SH-SY5Y (cell line): ENCODE measurements at regions not wholly inside any gene's neighbourhood (a gene's known extent, or its start where the extent isn't known, plus 50 kb on each side); places are given as distances from the start of the nearest gene placed in this dataset.

Experiments
- GATA2 ChIP-seq: IDR thresholded peaks from 2 replicates; pipeline ENCODE4 v1.6.1; 2011; ENCODE audit warnings: mild to moderate bottlenecking, low read depth, low read length
- GATA3 ChIP-seq: IDR thresholded peaks from 2 replicates; pipeline ENCODE4 v1.6.1; 2011; ENCODE audit warnings: low read depth, mild to moderate bottlenecking, low read length, moderate library complexity

DNA sequence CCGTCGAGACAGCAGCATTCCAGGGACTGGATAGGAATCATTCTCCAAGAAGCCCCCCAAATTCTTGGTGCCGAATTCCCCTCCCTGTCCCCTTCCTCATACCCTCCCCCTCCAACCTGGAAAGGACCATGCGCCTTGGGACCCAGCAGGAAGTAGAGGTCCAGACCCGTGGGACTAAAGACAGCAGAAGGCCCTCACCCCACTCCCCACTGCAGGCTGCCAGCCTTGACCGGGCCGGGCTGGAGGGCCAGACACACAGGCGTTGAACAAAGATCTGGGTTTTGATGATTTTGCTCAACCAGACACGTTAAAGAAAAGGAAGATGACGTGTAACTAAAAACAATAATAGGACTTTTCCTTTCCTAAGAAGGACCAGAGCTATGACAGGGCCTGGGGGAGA is 286.5 kb downstream of the NPHP4 start:
- no peak for TF ChIP-seq GATA3
- no peak for TF ChIP-seq GATA2

DNA sequence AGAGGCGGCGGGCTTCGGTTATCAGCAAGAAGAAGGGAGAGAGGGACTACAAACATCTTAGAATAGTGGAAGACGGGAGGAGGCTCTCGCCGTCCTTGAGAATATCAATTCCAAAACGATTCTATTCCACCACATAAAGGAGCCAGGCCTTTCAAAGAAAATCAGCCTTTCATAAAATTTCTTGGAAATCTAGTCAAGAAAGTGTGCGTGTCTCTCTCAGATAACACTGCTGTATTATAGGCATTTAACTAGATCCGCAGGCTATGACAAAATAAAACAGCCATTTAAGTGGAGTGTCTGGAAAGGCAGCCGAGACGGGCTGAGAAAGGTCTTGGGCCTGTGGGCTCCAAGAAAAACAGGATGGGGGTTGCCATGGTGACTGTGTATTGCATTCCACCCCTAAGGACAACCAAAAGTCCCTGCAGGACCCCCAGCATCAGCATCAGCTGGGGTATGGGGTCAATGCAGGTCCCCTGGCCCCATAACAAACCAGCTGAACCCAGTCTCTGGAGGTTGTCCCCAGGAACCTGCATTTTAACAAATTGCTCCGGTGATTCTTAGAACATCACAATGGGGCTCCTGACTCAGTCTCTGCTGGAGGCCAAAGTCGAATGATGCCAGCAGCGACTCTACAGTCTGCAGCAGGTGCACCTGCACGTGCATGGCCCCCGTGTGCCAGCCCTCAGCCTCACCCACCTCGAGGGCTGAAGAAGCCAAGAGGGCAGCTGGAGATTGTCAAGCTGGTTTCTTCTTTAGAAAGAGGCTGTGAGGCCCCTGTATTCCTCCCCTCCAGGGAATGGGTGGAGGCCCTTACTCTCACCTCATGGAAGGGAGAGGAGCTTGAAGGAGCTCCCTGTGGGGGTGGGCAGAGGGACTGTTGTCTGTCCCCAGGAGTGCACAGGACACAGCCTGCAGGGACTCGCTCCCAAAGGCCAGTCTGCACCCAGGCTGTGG is 287.4 kb downstream of the NPHP4 start:
- no peak for TF ChIP-seq GATA3
- TF ChIP-seq GATA2 = no peak

DNA sequence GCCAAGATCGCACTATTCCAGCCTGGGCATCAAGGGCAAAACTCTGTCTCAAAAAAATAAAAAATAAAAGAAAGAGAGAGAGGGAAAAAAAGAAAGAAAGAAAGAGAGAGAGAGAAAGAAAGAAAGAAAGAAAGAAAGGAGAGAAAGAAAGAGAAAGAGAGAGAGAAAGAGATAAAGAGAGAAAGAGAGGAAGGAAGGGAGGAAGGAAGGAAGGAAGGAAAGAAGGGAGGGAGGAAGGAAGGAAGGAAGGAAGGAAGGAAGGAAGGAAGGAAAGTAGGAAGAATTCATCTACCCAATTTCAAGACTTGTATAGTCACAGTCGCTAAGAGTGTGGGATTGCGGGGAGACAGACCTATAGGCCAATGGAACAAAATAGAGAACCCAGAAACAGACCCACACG is 290.6 kb downstream of the NPHP4 start:
- TF ChIP-seq GATA2 = no peak
- no peak for TF ChIP-seq GATA3

DNA sequence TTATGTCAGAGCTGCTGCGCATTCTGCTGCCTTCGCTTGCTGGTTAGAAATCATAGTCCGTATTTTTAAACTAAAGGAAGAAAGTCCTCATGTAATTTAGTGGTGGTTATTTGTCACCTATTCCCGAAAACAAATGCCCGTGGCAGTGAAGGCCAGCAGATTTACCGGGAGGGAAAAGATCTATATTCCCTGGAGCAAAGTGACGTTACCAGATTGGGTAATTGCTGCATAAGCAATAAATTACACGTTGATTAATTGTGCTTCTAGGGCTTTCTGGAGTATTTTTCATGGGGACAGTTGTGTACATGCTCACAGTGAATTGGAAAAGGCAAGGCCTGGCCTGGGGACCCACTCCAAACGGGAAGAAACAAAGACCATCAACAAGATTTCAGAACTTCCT is 298.7 kb downstream of the NPHP4 start:
- TF ChIP-seq GATA3 (no peak), GATA2 (no peak)

DNA sequence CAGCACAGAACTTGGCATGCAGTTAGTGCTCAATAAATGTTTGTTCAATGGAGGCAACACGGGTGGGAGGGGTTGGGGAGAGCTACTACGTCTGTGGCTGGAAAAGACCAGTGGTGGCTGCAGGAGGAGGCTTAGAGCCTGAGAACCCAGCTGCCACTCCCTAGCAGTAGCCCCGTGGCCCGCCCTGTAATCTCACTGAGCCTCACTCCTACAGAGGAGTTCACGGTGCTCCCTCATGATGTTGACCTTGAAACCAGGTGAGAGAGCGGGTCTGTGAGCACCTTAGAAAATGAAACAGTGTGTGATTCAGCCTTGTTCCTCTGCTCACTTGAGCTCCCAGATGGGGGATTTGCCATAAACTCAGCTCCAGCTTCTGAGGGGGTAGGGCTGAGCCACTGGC is 299.6 kb downstream of the NPHP4 start:
- TF ChIP-seq GATA2 (no peak), GATA3 (no peak)

DNA sequence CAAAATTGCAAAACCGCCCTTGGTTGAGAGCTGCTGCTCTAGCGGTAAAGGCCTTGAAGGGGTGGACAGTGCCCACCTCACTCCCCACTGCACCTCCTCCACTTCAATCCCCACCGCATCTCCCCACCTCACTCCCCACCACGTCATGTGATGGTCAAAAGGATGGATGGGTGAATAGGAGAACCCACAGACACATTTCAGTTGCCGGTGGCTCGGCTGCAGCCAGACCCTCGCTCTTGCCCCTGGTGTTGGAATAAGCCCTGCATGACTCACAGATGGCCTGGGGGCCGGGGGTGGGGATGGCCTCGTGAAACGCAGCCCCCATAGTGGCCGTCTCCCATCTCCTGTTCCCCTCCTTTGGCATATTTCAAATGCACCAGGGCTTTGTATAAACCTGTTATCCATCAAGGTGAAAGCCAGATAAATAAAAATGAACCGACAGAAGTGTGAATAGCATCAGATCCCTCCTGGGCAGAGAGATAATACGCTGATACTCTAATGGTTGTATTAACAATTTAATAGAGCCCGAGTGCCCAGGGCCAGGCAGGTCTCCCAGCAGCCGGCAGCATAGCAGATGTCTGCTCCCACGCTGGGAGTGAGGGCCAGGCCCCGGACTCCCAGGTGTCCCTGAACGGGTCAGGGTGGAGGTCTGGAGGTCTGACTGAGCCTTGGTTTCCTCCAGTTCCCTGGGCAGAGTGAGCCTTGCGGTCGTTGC is 300.3 kb downstream of the NPHP4 start:
- TF ChIP-seq GATA2 (peak; percentile 67), GATA3 (no peak)

DNA sequence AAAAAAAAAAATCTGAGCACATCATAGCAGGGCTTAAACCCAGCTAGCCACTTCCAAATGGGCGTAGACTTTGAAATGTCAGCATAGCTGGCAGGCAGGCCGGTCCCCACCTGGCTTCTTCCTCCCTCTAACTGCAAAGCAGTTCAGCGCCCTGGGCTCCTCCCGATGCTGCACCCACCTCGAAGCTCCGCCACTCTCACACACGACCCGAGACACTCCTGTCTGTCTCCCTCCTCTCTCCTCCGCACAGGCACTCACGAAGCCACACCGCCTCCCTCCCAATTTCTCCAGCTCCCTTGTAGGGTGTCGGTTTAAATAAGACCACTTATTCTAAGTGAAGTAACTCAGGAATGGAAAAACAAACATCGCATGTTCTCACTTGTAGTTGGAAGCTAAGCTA is 301.3 kb downstream of the NPHP4 start:
- no peak for TF ChIP-seq GATA2
- TF ChIP-seq GATA3 = no peak

DNA sequence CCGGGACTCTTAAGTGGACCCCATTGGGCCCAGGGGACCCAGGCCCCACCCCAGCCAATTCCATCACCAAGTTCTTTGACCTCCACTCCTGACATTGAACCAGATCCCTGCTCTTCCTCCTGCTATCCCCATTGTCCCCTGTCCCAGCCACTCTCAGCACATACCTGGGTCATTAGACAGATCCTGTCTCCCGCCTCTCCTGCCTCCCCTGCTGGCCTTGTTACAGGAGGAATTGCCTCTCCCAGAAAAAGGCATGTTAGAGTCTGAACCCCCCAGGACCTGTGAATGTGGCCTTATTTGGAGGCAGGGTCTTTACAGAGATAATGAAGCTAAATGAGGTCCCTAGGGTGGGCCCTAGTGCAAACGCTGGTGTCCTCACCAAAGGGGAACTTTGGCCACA is 301.9 kb downstream of the NPHP4 start:
- no peak for TF ChIP-seq GATA2
- no peak for TF ChIP-seq GATA3

DNA sequence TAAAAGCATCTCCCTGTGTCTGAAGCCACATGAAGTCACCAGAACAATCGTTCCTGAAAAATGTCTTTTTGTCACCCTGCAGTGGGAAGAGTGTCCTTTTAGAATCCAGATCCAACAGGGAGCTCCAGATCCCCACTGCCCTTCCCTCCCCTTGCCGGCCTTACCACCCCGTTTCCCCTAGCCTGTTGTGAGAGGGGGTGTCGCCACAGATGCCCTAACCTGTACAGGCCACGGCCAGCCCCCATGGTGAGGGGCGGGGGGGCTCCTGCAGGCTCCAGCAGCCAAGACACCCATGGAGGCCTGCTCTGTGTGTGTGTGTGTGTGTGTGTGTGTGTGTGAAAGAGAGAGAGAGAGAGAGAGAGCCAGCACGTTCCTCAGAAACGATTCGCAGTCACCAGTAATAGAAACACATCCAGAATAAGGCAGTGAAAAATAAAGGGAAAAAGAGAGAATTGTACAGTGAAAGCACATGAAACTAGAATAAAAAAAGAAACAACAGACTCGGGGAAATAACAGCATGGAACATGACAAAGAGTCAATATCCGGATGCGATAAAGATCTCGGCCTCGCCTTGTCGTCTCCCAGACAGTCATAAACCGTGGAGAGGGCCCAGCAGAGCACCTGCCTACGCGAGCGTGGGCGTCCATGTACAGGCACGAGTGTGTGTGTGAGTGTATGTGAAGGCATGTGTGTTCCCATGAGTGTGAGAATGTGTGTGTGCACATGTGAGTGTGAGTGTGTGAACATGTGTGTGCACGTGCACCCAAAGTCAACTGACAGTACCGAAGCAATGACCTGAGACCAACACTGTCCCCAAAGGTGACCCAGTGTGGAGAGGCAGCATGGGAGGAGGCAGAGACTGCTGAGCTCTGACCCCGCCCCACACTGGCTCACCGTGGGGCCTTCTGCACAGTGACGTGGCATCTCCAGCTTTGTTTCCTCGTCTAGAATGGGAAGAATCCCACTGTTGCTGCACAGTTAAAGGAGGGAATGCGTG is 303.8 kb downstream of the NPHP4 start:
- TF ChIP-seq GATA3 (no peak), GATA2 (no peak)

DNA sequence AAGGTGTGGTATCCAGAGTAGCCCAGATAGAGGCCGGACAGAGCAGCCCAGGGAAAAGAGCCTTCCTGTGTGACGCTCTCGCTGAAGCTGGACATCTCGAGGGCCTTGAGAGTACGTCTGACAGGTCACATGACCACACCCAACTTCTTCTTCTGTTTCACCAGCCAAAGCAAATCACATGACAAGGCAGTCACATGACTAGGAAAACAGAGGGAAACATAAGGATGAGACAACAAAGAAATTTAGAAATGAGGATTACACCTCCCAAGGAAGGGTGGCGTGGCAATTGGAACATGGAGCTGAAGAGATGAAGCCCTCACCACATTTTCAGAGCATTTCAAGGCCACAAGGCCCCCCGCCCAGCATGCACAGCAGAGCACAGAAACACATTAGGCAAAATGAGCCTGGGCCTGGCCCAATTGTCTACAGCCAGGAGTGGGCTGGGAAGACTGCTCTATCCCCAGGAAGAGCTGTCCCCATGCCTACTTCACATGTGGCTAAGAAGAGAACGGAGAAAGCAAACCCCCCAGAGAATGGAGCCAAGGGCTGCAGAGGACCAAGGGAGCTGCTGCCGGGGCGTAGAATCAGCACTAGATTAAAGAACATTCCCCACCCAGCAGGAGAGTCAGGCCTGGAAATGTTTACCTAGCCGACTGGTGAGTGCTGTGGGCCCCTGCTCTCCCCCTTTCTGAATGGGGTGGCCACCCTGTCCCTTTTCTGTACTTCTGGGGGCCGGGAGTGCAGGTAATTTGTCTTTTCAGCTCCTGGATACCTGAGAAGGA is 305.1 kb downstream of the NPHP4 start:
- TF ChIP-seq GATA3 (no peak), GATA2 (no peak)

DNA sequence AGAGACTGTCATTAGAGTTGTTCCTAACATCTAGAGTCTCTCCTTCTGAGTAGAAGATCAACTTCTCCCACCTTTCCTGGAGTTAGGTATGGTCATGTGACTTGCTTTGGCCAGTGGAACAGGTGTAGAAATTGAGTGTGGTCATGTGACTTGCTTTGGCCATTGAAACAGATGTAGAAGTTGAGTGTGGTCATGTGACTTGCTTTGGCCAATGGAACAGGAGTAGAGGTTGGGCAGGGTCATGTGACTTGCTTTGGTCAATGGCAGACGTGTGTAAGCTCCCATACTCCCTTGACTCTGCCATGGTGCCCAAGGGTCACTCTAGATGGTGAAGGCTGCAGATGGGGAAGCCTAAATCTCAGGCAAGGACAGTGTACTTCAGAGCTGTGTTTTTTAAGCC is 306.0 kb downstream of the NPHP4 start:
- TF ChIP-seq GATA3 (no peak), GATA2 (no peak)

DNA sequence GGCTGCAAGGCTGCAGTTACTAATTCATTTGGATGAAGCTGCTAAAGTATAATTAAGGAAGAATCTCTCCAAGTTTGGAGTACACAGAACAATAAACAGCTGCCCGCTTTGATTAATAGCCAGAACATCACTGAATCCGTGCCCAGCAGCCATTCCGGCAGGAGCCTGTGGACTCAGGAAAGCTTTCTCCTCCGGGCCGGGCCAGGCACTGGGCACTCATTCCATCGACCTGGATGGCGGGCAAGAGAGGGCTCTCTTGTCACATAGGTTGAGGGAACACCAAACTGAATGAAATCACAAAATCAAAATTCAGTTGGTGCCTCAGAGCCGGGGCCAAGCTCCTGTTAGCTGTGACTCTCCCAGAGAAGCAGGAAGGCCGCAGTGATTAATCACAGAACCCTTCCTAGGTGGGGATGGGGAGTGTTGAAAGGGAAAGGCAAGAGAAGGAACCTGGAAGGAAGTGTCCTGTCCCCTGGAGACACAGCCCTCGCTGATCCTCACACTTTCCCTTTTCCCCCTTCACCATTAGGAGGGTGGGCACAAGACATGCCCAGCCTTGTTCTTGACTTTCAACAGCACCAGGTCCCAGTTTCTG is 306.7 kb downstream of the NPHP4 start:
- no peak for TF ChIP-seq GATA3
- no peak for TF ChIP-seq GATA2

DNA sequence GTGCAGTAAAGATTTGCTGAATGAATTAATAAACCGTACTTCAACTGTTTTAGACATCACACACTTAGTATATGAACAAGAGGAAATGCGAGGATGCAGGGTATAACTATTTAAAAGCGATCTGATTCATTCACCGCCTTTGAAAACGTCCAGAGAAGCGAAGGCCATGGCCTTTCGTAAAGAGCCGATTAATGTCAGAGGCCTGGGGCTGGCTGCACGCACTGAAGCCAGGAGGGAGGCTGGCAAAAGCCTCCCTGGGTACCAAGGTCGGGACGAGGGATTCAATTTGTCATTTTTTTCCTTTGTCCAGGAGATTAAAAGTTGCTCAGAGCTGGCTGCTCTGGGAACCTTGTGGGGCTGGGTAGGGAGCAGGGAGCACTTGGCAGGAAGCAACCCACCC is 307.4 kb downstream of the NPHP4 start:
- TF ChIP-seq GATA2 = no peak
- no peak for TF ChIP-seq GATA3
